HG03520 (cell line): ENCODE measurements at regions not wholly inside any gene's neighbourhood (a gene's known extent, or its start where the extent isn't known, plus 50 kb on each side); places are given as distances from the start of the nearest gene placed in this dataset.

Source experiments
- ATAC-seq: cut with Tn5 transposase; IDR thresholded peaks from one replicate; pipeline ENCODE4 v1.9.1; 2021; ENCODE audit warnings: mild to moderate bottlenecking, moderate library complexity; ENCODE audit not compliant: unreplicated experiment

- no peak for ATAC-seq
Observed at GRCh38 chr10:3016016-3016415, 51.3 kb upstream of the PFKP start.

GRCh38 chr10:3014968-3015367, 52.4 kb upstream of the PFKP start:
- no peak for ATAC-seq

- ATAC-seq = no peak
Observed at GRCh38 chr10:3012223-3012622, 55.1 kb upstream of the PFKP start.

GRCh38 chr10:3010816-3011460, 56.4 kb upstream of the PFKP start:
- ATAC-seq = no peak

- ATAC-seq = no peak
Observed at GRCh38 chr10:3010334-3010733, 57.0 kb upstream of the PFKP start.

- ATAC-seq = no peak
Observed at GRCh38 chr10:3009341-3009740, 58.0 kb upstream of the PFKP start.

GRCh38 chr10:3008518-3009195, 58.7 kb upstream of the PFKP start:
- no peak for ATAC-seq

GRCh38 chr10:3006607-3007006, 60.7 kb upstream of the PFKP start:
- no peak for ATAC-seq

- ATAC-seq = no peak
Observed at GRCh38 chr10:3006093-3006492, 61.3 kb upstream of the PFKP start.

- no peak for ATAC-seq
Observed at GRCh38 chr10:3002304-3002703, 65.0 kb upstream of the PFKP start.

- no peak for ATAC-seq
Observed at GRCh38 chr10:3000048-3000447, 67.3 kb upstream of the PFKP start.

GRCh38 chr10:2994221-2994961, 73.0 kb upstream of the PFKP start:
- no peak for ATAC-seq

GRCh38 chr10:2993636-2994035, 73.7 kb upstream of the PFKP start:
- no peak for ATAC-seq

- ATAC-seq = no peak
Observed at GRCh38 chr10:2992401-2993198, 74.7 kb upstream of the PFKP start.

- ATAC-seq = no peak
Observed at GRCh38 chr10:2990764-2991163, 76.6 kb upstream of the PFKP start.

- ATAC-seq = no peak
Observed at GRCh38 chr10:2989292-2989947, 77.9 kb upstream of the PFKP start.

- ATAC-seq = no peak
Observed at GRCh38 chr10:2987185-2987768, 80.1 kb upstream of the PFKP start.

- no peak for ATAC-seq
Observed at GRCh38 chr10:2986391-2986801, 81.0 kb upstream of the PFKP start.

GRCh38 chr10:2985729-2986232, 81.6 kb upstream of the PFKP start:
- ATAC-seq = no peak

- peak; percentile 37 for ATAC-seq
Observed at GRCh38 chr10:2984682-2985081, 82.7 kb upstream of the PFKP start.
